ENCODE measurements at regions not wholly inside any gene's neighbourhood (a gene's known extent, or its start where the extent isn't known, plus 50 kb on each side); places are given as distances from the start of the nearest gene placed in this dataset.

DNA sequence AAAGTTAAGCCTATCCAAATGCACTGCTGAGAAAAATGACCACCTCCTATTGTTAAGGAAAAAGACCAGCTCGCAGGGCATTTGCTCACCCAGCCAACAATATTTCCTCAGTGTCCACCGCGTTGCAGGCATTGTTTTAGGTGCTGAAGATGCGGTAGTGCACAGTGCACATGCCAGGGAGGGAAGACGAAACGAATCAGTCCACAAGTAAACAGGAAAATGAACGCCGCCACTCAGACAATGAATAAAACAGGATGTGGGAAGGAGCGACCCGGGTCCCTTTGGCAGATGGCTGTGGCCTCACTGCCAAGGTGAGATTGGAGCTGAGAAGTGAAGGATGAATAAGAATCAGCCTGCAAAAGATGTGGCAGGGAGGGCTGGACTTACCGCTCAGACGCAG lies 249.2 kb downstream of the FOXL1 start:
- Histone ChIP-seq H3K27ac (no peak overlapping the region), H3K9me3 (no peaks in the 10 kb centered on the region), H3K4me1 (peaks cover 4% of the 10 kb centered on the region), H3K36me3 (no peaks in the 10 kb centered on the region), H3K4me3 (no peak overlapping the region), H3K27me3 (no peaks in the 10 kb centered on the region)
- no peak for TF ChIP-seq POLR2A (IDR thresholded peaks at IDR 0.05)
- intact Hi-C loops (cut with DNase I) = no loop called here
- no peak for DNase-seq (ENCODE audit: extremely low spot score in 2 of 2)

DNA sequence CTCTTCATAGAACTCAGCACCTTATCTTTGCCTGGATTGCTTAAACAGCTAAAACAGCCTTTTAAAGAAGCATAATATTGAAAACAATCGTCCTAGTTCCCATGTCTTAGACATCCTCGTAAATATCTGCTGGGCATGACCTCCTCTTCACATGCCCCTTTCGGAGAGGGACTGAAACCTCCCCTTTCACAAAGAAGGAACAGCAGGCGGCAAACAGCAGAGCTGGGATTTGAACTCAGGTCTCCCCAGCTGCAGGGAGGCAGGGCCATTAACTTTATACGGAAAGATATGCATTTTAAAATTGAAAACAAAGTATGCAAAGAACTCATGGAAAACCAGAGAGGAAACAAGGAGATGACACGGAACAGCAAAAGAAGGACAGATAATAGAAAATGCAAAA lies 249.9 kb downstream of the FOXL1 start:
- H3K9me3 ChIP-seq = no peaks in the 10 kb centered on the region
- no peaks in the 10 kb centered on the region for H3K27me3 ChIP-seq
- TF ChIP-seq POLR2A (IDR thresholded peaks at IDR 0.05) = no peak
- TF ChIP-seq, protein P1, sequence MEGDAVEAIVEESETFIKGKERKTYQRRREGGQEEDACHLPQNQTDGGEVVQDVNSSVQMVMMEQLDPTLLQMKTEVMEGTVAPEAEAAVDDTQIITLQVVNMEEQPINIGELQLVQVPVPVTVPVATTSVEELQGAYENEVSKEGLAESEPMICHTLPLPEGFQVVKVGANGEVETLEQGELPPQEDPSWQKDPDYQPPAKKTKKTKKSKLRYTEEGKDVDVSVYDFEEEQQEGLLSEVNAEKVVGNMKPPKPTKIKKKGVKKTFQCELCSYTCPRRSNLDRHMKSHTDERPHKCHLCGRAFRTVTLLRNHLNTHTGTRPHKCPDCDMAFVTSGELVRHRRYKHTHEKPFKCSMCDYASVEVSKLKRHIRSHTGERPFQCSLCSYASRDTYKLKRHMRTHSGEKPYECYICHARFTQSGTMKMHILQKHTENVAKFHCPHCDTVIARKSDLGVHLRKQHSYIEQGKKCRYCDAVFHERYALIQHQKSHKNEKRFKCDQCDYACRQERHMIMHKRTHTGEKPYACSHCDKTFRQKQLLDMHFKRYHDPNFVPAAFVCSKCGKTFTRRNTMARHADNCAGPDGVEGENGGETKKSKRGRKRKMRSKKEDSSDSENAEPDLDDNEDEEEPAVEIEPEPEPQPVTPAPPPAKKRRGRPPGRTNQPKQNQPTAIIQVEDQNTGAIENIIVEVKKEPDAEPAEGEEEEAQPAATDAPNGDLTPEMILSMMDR (IDR thresholded peaks at IDR 0.05) = no peak
- no peak for TF ChIP-seq POLR2AphosphoS5 (IDR thresholded peaks at IDR 0.05; ENCODE audit: insufficient read depth in 1 of 2, low read depth in 1 of 2)
- no peak for DNase-seq (ENCODE audit: extremely low spot score in 2 of 2)
- H3K36me3 ChIP-seq = no peaks in the 10 kb centered on the region
- no peak overlapping the region for H3K27ac ChIP-seq
- intact Hi-C loops (cut with DNase I) = no loop called here
- no peak overlapping the region for H3K4me3 ChIP-seq
- peaks cover 4% of the 10 kb centered on the region for H3K4me1 ChIP-seq

DNA sequence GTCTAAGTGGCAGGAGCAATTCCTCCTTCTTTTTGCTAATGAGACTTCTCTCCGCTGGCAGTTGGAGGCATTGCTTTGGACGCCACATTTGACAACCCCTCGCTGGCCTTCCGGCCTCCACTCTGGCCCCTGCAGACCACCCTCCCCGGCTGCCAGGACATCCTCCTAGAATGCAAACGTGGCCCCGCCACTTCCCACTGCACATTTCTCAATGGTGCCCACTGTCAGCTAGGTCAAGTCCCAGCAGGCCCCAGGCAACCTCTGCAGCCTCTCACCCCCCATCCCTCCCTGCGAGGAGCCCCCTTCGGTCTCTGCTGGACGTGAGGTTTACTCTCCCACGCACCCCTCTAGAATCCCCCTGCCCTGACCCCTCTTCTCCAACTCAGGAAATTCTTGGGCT lies 250.3 kb downstream of the FOXL1 start:
- no peak for DNase-seq (ENCODE audit: extremely low spot score in 2 of 2)
- H3K27ac ChIP-seq = no peak overlapping the region
- intact Hi-C loops (cut with DNase I) = no loop called here
- H3K4me3 ChIP-seq = no peak overlapping the region
- H3K4me1 ChIP-seq = peaks cover 4% of the 10 kb centered on the region
- H3K36me3 ChIP-seq = no peaks in the 10 kb centered on the region
- TF ChIP-seq, protein P1 (IDR thresholded peaks at IDR 0.05) = no peak
- TF ChIP-seq POLR2A (IDR thresholded peaks at IDR 0.05) (no peak), POLR2AphosphoS5 (IDR thresholded peaks at IDR 0.05; ENCODE audit: insufficient read depth in 1 of 2, low read depth in 1 of 2) (no peak)
- H3K9me3 ChIP-seq = no peaks in the 10 kb centered on the region
- H3K27me3 ChIP-seq = no peaks in the 10 kb centered on the region

DNA sequence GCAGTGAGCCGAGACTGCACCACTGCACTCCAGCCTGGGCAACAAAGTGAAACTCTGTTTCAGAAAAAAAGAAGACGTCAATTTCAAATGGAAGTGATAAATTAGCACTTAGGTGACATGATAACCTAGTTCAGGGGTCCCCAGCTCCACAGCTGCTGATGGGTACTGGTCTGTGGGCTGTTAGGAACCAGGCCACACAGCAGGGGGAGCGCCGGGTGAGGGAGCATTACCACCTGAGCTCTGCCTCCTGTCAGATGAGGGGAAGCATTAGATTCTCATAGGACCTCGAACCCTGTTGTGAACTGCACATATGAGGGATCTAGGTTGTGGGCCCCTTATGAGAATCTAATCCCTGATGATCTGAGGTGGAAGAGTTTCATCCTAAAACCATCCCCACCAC lies 253.0 kb downstream of the FOXL1 start:
- intact Hi-C loops (cut with DNase I) = no loop called here
- Histone ChIP-seq H3K9me3 (no peaks in the 10 kb centered on the region), H3K4me1 (no peaks in the 10 kb centered on the region), H3K4me3 (no peak overlapping the region), H3K27ac (no peak overlapping the region), H3K36me3 (no peaks in the 10 kb centered on the region), H3K27me3 (no peaks in the 10 kb centered on the region)
- TF ChIP-seq POLR2AphosphoS5 (IDR thresholded peaks at IDR 0.05; ENCODE audit: insufficient read depth in 1 of 2, low read depth in 1 of 2) (no peak), POLR2A (IDR thresholded peaks at IDR 0.05) (no peak)
- TF ChIP-seq, protein P1 (IDR thresholded peaks at IDR 0.05) = no peak
- no peak for DNase-seq (ENCODE audit: extremely low spot score in 2 of 2)

DNA sequence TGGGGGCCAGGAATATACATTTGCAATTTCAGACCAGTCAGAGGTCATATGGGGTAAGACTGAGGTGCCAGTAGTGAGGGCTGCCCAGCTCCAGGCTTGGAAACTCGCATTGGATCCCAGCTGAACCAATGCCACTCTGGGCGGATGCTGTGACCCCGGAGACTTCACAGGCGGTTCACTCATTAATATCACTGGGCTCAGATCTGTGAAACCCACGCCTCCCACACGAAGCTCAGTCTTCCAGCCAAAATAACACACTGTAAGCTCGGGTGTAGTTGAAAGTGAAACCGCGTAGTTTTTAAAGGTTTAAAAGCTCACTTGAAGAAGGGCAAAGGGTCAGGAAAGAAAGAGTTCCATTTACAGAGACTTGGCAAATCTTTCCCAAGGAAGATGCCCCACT lies 254.8 kb downstream of the FOXL1 start:
- no peaks in the 10 kb centered on the region for H3K27me3 ChIP-seq
- H3K36me3 ChIP-seq = no peaks in the 10 kb centered on the region
- no peak for TF ChIP-seq POLR2AphosphoS5 (IDR thresholded peaks at IDR 0.05; ENCODE audit: insufficient read depth in 1 of 2, low read depth in 1 of 2)
- TF ChIP-seq POLR2A (IDR thresholded peaks at IDR 0.05) = no peak
- TF ChIP-seq, protein P1 (IDR thresholded peaks at IDR 0.05) = no peak
- H3K9me3 ChIP-seq = no peaks in the 10 kb centered on the region
- DNase-seq (ENCODE audit: extremely low spot score in 2 of 2) = no peak
- intact Hi-C loops (cut with DNase I) = no loop called here
- no peak overlapping the region for H3K27ac ChIP-seq
- no peak overlapping the region for H3K4me3 ChIP-seq
- H3K4me1 ChIP-seq = no peaks in the 10 kb centered on the region

Measured in vagina (tissue), 2 donors.